Fibroblast of skin of right quadriceps (primary cell): ENCODE measurements at regions not wholly inside any gene's neighbourhood (a gene's known extent, or its start where the extent isn't known, plus 50 kb on each side); places are given as distances from the start of the nearest gene placed in this dataset.
"Not testable (repeated sequence)": the region's sequence is repeated elsewhere in the genome, so short reads cannot be mapped to it uniquely, and the experiment has no call there.

Experiments
- DNase-seq: peaks from one replicate; pipeline ENCODE4 v3.0.0-alpha.2; 2013

DNA sequence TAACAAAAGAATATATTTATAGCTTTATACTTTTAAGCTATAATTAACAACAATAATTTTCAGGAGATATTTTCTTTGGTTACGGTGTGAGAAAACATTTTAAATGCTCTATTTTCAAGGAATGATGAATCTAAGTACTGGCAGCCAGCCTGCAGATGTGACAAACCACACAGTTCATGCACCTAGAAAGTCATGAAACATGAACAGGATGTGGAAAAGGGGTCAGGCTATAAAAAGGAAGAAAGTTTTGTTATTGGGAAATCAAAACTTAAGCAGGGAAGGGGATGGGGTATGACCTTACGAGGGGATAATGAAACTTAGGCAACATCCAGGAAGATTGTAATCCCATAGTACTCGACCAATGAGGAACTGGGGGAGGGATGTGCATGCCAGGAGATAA, 508.7 kb upstream of the GRAMD2B start:
- DNase-seq, result no peak

DNA sequence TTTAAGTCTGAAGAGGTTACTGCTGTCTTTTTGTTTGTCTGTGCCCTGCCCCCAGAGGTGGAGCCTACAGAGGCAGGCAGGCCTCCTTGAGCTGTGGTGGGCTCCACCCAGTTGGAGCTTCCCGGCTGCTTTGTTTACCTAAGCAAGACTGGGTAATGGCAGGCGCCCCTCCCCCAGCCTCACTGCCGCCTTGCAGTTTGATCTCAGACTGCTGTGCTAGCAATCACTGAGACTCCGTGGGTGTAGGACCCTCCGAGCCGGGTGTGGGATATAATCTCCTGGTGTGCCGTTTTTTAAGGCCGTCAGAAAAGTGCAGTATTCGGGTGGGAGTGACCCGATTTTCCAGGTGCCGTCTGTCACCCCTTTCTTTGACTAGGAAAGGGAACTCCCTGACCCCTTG, 499.3 kb upstream of the GRAMD2B start:
- not testable (repeated sequence) for DNase-seq

DNA sequence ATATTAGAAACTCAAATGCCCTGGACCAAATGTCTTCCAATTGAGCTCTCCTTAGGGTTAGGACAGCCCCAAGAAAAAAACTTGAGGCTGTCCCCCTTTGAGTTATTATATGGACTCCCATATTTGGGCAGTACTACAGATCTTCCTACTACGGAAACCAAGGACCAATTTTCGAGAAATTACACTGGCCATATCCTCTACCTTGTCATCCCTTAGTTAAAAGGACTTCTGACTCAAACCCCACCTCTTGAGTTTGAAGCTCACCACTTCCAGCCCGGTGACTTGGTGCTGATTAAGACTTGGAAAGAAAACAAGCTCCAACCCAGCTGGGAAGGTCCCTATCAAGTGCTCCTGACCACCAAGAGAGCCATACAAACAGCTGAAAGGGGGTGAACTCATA, 497.0 kb upstream of the GRAMD2B start:
- no peak for DNase-seq

DNA sequence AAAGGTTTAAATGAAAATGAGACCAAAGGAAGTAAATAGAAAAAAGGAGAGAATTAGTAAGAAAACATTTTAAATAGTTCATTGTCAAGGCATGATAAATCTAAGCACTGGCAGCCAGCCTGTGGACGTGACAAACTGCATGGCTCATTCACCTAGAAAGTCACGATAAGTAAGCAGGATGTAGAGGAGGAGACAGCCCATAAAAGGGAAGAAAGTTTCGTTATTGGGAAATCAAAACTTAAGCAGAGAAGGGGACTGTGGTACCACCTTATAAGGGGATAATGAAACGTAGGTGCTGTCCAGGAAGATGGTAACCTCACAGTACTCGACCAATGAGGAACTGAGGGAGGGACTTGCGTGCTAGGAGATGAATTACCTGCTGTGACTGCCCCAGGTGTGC, 494.5 kb upstream of the GRAMD2B start:
- DNase-seq, result no peak

DNA sequence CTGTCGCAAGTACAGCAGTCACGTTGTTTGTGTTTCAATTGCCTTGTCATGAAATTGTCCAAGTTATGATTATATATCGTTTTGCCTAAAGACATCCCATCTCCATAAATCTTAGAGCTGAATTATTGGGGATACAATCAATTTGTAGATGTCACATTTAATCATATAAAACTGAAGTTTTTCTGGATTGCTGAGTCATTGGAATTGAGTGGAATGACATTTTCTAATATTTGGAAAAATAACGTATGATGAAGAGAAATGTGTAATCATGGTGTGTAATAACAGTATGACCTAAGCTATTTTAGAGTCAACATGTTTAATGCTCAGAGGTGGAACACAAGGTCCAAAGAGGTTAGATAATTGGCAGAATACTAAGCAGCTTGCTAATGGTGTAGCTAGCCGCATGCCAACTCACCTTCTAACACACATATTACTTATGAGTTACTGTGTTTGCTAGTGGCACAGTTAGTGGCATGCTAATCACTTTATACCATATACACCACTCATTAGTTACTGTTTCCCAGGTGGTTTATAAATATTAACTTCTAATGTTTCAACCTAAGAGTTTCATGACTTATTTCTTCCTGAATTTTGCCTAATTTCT, 473.1 kb upstream of the GRAMD2B start:
- no peak for DNase-seq

DNA sequence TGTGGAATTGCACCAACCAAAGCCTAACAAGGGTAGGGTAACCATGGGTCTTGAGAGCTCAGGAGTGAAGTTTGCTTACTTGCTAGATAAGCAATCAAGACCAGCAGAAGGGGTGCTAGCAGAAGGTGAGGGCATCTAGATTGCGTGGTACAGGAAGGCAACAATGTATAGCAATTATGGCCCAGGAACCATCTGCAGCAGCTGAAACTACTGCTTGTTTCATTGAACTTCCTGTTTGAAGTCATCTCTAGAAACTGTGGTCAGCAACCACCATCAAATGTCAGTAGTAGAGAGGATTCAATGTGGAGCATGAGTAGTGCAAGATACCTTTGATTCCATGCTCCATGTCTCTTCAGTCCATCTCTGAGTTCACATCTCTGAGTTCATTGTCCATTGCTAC, 462.1 kb upstream of the GRAMD2B start:
- no peak for DNase-seq

DNA sequence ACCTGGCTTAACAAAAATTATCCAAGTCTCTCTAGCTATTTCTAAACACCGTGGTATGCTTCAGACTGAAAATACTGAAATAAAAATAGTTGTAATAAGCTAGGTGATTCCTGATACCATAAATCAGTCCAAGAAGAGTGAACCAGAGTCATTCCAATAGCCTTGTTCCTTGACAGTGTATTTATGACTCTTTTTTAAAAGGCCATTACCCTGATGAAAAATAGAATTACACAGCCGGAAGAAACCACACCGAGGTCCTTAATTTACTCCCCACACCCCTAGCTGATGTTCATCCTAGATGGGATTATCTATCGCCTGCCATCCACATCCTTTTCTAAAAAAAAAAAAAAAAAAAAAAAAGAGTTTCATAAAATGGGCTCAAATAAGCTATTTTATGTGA, 457.6 kb upstream of the GRAMD2B start:
- DNase-seq, result no peak

DNA sequence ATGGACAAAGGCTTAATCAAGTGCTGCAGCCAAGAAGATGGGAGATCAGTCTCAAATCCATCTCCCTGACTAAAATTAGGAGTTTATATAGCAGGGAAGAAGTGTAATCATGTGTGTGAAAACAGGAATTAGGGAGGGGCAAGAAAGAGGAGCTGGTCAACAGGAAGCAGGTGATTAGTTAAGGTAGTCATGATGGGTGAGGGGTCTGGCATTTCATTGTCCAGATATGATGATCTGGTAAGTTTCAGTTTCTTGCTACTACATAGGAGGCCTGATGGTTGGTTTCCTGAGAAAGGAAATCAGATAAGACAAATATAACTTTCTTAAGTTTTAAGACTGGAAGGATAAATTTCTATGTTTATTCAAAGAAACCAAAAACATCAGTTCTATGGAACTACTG, 455.6 kb upstream of the GRAMD2B start:
- no peak for DNase-seq

DNA sequence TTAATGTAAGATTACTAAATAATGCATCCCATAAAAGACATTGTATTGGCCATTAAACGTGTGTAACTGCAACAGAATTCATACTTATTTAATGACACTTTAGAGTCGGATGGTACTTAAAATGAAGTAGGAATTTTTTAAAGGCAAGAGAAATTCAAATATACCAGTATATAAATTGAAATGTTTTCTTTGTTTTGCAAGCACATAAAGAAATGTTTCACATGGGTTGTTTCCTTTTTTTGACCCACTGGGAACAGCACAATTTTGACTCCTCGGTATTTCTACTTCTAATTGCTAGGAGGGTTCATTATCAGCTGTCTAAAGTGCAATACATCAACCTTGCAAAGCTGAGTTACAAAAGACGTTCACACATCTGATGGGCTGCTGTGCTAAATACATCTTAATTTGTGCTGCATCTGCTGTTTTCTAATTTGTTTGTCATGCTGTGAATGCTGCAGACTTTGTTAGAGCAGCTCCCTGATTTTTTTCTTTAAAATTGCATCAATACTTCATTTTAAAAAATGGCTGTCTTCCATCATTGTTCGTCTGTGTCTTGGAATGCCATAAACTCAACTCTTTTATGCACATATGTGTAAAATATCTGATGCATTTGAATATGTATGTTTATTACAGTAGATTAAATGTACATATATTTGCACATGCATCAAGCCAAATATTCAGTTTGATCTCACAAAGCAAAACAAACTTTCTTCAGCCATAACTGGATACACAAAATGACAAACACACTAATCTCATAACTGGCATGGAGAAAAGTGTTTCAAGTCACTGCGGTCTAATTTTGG, 454.0 kb upstream of the GRAMD2B start:
- no peak for DNase-seq

DNA sequence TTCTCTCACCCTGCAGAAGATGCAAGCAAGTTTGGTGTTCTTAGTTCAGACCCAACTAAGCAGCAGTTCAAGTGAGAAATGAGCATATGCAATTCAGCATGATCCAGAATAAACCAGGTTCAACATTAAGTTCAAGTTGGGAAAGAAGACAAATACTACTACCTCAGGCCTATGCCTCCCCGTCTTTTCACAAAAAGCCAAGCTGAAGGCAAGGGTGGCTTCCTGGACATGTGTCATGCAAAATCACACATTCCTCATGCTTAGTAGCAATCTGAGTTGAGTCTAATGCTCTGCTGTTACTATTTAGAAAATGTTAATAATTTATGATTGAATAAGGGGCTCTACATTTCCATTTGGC, 453.4 kb upstream of the GRAMD2B start:
- no peak for DNase-seq

DNA sequence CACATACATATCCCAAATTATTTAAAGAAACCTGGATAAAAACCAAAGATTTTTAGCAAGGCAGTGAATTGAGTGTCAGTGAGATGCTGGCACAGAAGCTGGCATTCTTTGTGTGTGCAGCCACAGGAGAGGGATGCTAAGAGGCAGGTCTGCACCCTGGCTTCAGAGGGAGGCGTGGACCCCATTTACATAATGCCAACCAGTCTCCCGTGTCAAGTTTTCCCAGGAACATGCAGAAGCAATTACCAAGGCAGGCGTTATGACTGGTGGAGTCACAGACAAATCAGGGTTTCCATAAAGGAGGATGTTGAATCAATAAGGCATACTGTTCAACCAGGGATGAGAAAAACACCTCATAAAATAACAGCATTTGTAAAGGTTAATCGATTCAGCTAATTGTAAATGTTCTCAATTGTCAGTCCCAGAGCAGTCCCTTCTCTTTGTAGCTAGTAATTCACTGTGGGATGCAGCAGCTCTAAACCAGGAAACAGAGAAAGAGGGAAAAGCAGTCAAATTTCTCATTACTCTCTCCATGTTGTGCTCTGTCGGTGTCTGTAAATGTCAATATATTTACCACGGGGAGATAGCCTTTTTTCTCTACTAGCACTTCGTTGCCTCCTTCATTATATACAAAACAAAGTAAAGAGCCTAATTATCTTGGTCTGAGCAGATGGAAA, 452.4 kb upstream of the GRAMD2B start:
- DNase-seq, result no peak

DNA sequence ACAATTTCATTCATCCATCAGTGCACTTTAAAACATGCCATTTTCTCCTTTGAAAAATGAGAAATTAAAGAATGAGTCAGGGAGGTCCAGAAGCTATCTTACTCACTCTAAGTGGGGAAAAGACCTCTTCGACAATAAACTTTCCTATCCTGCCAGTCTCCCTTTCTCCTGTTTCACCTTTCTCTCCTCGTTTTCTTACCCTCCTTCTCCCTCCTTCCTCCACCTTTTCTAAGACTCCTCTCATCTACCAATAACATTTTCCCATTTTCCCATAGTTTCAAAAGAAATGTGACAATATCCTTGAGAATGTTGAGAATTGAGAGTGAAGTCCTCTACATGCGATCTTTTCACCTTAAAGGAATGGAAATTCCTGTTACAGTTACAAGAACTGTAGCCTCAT, 450.5 kb upstream of the GRAMD2B start:
- no peak for DNase-seq

DNA sequence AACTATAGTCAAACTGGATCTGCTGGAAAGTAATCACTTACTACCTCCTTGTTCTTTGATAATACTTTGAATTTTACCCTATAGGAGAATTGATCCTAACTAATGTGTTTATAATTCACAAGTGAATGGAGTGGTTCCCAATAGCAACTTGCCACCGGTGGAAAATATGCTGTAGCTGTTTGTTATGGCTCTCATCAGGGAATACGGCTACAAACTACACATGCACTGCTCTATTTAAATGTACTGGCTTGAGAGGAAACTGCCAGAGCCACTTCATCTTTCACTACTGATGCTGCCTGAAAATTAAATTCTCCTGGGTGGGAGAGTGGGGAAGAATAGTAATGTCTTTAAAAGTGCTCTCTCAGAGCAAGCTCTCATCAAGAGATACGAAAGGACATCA, 448.5 kb upstream of the GRAMD2B start:
- no peak for DNase-seq

DNA sequence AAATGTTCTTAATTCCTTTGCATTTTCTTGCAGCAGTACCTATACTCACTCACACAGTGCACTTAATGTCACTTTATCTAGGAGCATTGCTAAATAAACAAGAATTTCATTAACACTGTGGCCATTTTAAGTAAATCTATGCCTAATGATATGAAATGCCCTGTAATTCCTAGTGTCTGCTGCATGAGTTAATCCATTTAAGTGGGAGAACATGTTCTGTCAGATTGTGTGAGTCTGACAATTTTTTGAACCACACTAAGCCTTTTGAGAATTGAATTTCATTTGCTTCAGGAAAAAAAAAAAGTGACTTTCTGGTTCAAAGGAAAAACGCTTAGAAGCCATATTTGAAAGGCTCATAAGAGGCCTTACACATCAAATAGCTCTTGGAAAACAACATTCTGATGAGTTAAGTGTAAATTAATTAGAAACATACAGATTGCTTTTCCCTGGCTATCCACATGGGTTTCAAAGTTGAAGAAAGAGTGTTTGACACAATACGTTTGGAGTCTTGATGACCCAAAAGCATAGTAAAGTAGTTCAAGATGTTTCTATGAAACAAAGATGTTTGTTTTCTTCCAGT, 446.7 kb upstream of the GRAMD2B start:
- DNase-seq, result no peak

DNA sequence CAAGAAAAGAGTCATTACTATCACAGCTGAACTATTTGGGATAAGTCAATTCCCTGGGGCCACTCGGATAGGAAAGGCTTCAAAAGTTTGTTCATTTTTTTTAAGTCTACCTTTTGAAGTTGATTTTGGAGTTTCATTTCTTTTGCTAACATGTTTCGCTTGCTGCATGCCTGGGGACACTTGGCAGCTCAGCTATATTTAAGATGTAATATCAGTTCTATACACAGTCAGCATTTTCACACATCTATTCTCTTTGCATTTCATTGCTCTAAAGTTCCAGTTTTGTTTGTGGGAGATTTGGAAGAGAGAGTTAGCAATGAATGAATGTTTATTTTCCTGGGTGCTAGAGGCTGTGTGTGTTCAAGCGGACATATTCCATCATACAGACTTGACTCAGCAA, 445.2 kb upstream of the GRAMD2B start:
- no peak for DNase-seq

DNA sequence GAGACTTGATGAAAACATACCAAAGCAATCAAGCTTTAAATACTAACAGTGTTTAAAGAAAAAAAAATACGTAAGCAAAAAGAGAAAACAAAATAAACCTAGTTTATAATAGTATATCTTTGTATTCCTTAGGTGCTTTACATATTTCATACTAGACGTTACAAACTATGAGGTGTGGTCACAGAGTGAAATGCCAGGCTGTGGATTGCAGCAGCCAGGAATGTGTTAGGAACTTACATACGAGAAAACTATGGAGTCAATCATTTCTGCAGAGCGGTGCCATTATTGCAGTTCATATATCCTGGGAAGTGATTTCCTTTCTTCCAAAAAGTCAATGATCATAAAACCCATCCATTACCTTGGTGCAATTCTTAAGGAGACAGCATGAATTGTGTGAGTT, 443.6 kb upstream of the GRAMD2B start:
- DNase-seq, result no peak

DNA sequence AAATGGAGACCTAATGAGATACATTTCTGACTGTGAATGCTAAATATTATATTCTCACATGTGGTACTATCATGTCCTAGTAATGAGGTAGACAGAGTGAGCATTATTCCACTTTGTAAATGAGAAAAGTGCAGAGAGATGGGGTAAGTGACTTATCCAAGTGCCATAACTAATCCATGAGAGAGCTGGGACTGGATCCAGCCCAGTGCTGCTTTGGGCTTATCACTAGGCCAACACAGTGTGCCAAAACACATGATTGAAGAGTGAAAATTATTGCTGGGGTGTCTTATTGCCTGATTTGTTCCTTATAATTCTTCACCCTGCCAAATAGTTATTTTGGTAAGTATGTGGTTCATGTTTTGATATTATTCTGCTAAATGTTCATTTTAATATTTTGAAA, 442.2 kb upstream of the GRAMD2B start:
- DNase-seq, result no peak

DNA sequence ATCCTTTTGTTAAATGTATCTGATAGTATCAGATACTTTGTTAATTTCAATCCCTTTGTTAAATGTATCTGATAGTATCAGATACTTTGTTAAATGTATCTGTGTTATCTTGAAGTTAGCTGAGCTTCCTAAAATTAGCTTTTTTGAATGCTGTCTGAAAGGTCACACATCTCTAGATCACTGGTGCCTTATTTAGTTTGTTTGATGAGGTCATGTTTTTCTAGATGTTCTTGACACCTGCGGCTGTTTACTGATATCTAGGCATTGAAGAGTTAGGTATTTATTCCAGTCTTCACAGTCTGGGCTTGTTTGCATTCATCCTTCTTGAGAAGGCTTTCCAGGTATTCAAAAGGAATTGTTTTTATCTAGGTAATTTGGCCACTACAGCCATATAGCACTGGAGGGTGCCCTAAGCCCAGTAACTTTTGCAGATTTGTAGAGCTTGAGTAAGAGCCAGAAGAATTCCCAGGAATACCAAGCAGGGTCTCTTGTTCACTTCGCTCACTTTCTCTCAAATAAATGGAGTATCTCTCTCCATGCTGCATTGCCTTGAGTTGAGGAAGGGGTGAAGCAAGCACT, 435.4 kb upstream of the GRAMD2B start:
- no peak for DNase-seq

DNA sequence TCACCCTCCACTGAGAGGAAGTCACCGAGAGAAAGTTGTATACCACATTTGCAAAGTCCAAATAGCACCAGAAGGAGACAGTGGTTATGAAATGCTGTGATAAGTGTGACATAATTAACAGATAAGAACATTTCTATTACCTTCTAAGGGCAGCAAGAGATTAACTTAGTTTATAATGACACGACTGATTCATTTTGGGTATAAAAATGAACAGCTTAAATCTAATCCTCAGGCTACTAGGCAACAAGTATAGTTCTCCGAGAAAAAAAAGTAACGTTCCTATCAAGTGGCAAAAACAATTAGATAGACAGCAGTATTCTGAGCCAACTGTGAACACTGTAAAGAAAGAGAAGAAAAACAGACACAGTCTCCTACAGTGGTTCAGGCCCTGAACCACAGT, 431.2 kb upstream of the GRAMD2B start:
- DNase-seq, result no peak

DNA sequence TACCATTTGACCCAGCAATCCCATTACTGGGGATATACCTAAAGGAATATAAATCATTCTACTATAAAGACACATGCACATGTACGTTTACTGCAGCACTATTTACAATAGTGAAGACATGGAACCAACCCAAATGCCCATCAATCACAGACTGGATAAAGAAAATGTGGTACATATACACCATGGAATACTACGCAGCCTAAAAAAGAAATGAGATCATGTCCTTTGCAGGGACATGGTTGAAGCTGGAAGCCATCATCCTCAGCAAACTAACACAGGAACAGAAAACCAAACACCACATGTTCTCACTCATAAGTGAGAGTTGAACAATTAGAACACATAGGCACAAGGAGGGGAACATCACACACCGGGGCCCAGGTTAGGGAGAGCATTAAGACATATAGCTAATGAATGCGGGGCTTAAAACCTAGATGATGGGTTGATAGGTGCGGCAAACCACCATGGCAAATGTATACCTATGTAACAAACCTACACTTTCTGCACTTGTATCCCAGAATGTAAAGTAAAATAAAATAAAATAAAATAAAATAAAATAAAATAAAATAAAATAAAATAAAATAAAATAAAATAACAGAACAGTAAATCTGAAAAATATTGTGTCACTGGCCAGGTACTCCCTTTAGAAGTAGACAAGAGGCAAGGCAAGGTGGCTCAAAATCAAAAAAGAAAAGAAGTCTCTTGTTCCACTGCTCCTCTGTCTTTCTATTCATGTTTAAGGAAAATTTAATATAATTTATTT, 423.8 kb upstream of the GRAMD2B start:
- not testable (repeated sequence) for DNase-seq

DNA sequence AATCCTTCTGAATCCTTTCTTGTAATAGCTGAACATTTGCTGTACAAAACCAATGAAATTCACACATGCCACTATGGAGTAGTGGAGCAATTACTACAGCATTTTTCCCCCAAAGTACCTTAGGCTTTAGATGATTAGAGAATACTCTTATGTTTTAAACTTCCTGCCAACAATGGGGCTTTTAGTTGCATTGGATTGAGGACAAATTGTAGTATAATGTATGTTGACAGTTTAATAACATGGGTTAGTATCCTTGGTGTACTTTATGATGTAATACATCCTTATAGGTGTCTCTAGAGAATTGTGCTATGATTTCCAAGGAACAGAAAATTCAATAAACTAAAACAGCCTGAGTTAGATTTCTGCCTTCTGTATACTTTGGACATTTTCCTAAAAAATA, 422.7 kb upstream of the GRAMD2B start:
- DNase-seq, result peak; percentile 53

DNA sequence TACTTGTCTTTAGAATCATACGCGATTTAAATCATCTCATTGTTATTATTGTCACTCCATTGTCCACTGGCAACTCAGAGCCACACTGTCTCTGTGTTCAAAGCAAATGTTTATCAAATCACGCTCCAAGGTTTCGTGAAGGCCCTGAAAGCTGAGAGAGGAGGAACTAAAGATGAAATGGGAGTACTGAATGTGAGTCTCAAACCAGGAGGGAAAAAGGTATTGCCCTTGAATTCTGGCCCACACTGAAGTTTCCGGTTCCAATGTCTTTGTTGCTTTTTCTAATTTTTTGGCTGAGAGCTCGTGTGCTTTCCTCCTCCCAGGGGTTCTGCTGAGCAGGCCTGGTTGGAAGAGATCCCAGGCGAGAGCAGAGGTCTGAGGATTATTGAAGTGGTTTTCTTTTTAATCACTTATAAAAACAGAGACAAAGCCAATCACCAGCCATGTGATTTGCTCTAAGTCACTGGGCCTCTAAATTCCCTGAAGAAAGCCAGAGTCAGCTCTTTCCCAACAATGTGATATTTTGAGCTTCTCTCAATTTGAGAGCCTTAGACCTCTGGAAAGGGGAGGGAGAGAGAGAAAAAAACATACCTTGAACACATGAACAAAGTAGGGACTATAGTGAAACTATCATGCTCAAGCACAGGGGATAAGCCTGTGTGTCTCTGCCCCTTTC, 420.8 kb upstream of the GRAMD2B start:
- DNase-seq, result peak; percentile 91
